ENCODE measurements at regions not wholly inside any gene's neighbourhood (a gene's known extent, or its start where the extent isn't known, plus 50 kb on each side); places are given as distances from the start of the nearest gene placed in this dataset.
A peak's percentile ranks its signal among the peaks of the same experiment; 100 is the strongest.

- no peak for DNase-seq (ENCODE audit: extremely low spot score)
- CTCF ChIA-PET = interaction anchor here (0.8 to 3.2 kb wide), 10 partner anchors 8 to 1499 kb away, joined by 3 to 8 read pairs (median 4); no protein-coding TSS in a partner anchor
- POLR2A ChIA-PET = no interaction called here
- no peak for TF ChIP-seq CTCF (IDR thresholded peaks at IDR 0.05; ENCODE audit: control extremely low read depth, extremely low read depth, low read depth, missing control alignments)
Observed at GRCh38 chr12:88298761-88299242, 156.7 kb downstream of the TMTC3 start.

GRCh38 chr12:88299567-88300101 lies 157.5 kb downstream of the TMTC3 start:
- TF ChIP-seq CTCF (IDR thresholded peaks at IDR 0.05; ENCODE audit: control extremely low read depth, extremely low read depth, low read depth, missing control alignments) = no peak
- ChIA-PET CTCF (interaction anchor here (0.6 to 3.2 kb wide), 12 partner anchors 9 to 1498 kb away, joined by 3 to 8 read pairs (median 3); no protein-coding TSS in a partner anchor), POLR2A (interaction anchor here (1.1 kb wide), 1 partner anchor 42 kb away, joined by 3 read pairs; no protein-coding TSS in a partner anchor)
- DNase-seq (ENCODE audit: extremely low spot score) = peak; percentile 37

- ChIA-PET POLR2A (no interaction called here), CTCF (interaction anchor here (0.9 to 3.2 kb wide), 4 partner anchors 11 to 148 kb away, joined by 3 to 8 read pairs (median 3); no protein-coding TSS in a partner anchor)
- no peak for TF ChIP-seq CTCF (IDR thresholded peaks at IDR 0.05; ENCODE audit: control extremely low read depth, extremely low read depth, low read depth, missing control alignments)
- DNase-seq (ENCODE audit: extremely low spot score) = no peak
Observed at GRCh38 chr12:88300931-88301330, 158.8 kb downstream of the TMTC3 start.

GRCh38 chr12:88303335-88303734 lies 161.2 kb downstream of the TMTC3 start:
- ChIA-PET POLR2A (no interaction called here), CTCF (interaction anchor here (2.2 kb wide), 1 partner anchor 22 kb away, joined by 8 read pairs; no protein-coding TSS in a partner anchor)
- no peak for DNase-seq (ENCODE audit: extremely low spot score)
- TF ChIP-seq CTCF (IDR thresholded peaks at IDR 0.05; ENCODE audit: control extremely low read depth, extremely low read depth, low read depth, missing control alignments) = no peak

- DNase-seq (ENCODE audit: extremely low spot score) = no peak
- TF ChIP-seq CTCF (IDR thresholded peaks at IDR 0.05; ENCODE audit: control extremely low read depth, extremely low read depth, low read depth, missing control alignments) = no peak
- ChIA-PET CTCF (interaction anchor here (0.5 to 2.8 kb wide), 7 partner anchors 11 to 1610 kb away, joined by 3 to 8 read pairs (median 4); no protein-coding TSS in a partner anchor), POLR2A (no interaction called here)
Observed at GRCh38 chr12:88305254-88305890, 163.3 kb downstream of the TMTC3 start.

GRCh38 chr12:88306471-88307069 lies 164.5 kb downstream of the TMTC3 start:
- ChIA-PET POLR2A (no interaction called here), CTCF (interaction anchor here (0.8 to 2.8 kb wide), 6 partner anchors 10 to 28 kb away, joined by 3 to 7 read pairs (median 4); no protein-coding TSS in a partner anchor)
- TF ChIP-seq CTCF (IDR thresholded peaks at IDR 0.05; ENCODE audit: control extremely low read depth, extremely low read depth, low read depth, missing control alignments) = no peak
- no peak for DNase-seq (ENCODE audit: extremely low spot score)
